Keratinocyte (primary cell): ENCODE measurements at regions not wholly inside any gene's neighbourhood (a gene's known extent, or its start where the extent isn't known, plus 50 kb on each side); places are given as distances from the start of the nearest gene placed in this dataset.

ENCODE experiments used
- CTCF ChIP-seq, 3 experiments: IDR thresholded peaks in 1 of 3; conservative IDR thresholded peaks in 1 of 3; optimal IDR thresholded peaks in 1 of 3; 2 replicates in 2 of 3; 3 replicates in 1 of 3; pipeline versions ENCODE3 to v1.5.1; 2011; ENCODE audit warnings: low read length in 3 of 3, mild to moderate bottlenecking in 3 of 3, moderate library complexity in 2 of 3, control low read depth in 1 of 3, inconsistent platforms in 1 of 3; ENCODE audit not compliant: insufficient read depth in 2 of 3; ENCODE audit errors: extremely low read depth in 1 of 3
- EZH2 ChIP-seq: IDR thresholded peaks from one replicate; pipeline ENCODE4 v1.6.1; 2012; ENCODE audit warnings: inconsistent platforms, mild to moderate bottlenecking, low read length, moderate library complexity

- no peak for TF ChIP-seq CTCF (optimal IDR thresholded peaks at IDR 0.05 in 1 of 3, IDR thresholded peaks at IDR 0.05 in 1 of 3, conservative IDR thresholded peaks at IDR 0.05 in 1 of 3; ENCODE audit: extremely low read depth in 1 of 3, insufficient read depth in 2 of 3, low read length in 3 of 3)
- TF ChIP-seq EZH2 = no peak
Observed at GRCh38 chr12:111029732-111030131, 109.4 kb upstream of the MYL2 start.
